Right lobe of liver (tissue), 4 donors: ENCODE measurements at regions not wholly inside any gene's neighbourhood (a gene's known extent, or its start where the extent isn't known, plus 50 kb on each side); places are given as distances from the start of the nearest gene placed in this dataset.

Experiments
- POLR2A ChIP-seq: fragments of 450-650 bp; IDR thresholded peaks from one replicate; pipeline ENCODE4 v1.6.1; 2017; ENCODE audit warnings: antibody characterized with exemption, mild to moderate bottlenecking
- TF ChIP-seq, protein P1 (sequence below), 4 donors: fragments of 200-600 bp in 3 of 4; fragments of 450-650 bp in 1 of 4; IDR thresholded peaks; one replicate each; pipeline versions ENCODE4 v1.5.1 to v1.8.0; 2016 to 2022; ENCODE audit warnings: antibody characterized with exemption in 4 of 4, mild to moderate bottlenecking in 2 of 4
- donor health status: DM: no; HTN: no; CAD: no.
- donor health status: DM: no; HTN: no; CAD: no.
- donor health status: DM: no; HTN: yes; CAD: no.

GRCh38 chr6:68279793-68280557 lies 355.1 kb upstream of the ADGRB3 start:
- TF ChIP-seq, protein P1, sequence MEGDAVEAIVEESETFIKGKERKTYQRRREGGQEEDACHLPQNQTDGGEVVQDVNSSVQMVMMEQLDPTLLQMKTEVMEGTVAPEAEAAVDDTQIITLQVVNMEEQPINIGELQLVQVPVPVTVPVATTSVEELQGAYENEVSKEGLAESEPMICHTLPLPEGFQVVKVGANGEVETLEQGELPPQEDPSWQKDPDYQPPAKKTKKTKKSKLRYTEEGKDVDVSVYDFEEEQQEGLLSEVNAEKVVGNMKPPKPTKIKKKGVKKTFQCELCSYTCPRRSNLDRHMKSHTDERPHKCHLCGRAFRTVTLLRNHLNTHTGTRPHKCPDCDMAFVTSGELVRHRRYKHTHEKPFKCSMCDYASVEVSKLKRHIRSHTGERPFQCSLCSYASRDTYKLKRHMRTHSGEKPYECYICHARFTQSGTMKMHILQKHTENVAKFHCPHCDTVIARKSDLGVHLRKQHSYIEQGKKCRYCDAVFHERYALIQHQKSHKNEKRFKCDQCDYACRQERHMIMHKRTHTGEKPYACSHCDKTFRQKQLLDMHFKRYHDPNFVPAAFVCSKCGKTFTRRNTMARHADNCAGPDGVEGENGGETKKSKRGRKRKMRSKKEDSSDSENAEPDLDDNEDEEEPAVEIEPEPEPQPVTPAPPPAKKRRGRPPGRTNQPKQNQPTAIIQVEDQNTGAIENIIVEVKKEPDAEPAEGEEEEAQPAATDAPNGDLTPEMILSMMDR (IDR thresholded peaks at IDR 0.05), result no peak
- no peak for TF ChIP-seq POLR2A
